GM13976 (cell line): ENCODE measurements at regions not wholly inside any gene's neighbourhood (a gene's known extent, or its start where the extent isn't known, plus 50 kb on each side); places are given as distances from the start of the nearest gene placed in this dataset.
A peak's percentile ranks its signal among the peaks of the same experiment; 100 is the strongest.

Experiments used
- DNase-seq: peaks from one replicate; pipeline ENCODE4 v3.0.0; 2012; ENCODE audit warnings: low spot score
- in situ Hi-C: fragments of 300-500 bp; cut with MboI; formaldehyde crosslinking; loops from one replicate; pipeline ENCODE4 v1.12.0; 2022; ENCODE audit warnings: low sequenced_read_pairs, mixed read lengths, inconsistent platforms; ENCODE audit not compliant: unreplicated experiment
- TF ChIP-seq, protein P1 (sequence below): IDR thresholded peaks from 2 replicates; pipeline ENCODE4 v1.5.1; 2012; ENCODE audit warnings: borderline replicate concordance, mild to moderate bottlenecking; ENCODE audit not compliant: insufficient read depth; ENCODE audit errors: extremely low read depth, missing control alignments, control extremely low read depth

GRCh38 chr1:201739492-201740085 is 89.4 kb upstream of the IPO9 start:
- DNase-seq, result peak; percentile 54
- in situ Hi-C loops, result no loop called here
- TF ChIP-seq, protein P1, sequence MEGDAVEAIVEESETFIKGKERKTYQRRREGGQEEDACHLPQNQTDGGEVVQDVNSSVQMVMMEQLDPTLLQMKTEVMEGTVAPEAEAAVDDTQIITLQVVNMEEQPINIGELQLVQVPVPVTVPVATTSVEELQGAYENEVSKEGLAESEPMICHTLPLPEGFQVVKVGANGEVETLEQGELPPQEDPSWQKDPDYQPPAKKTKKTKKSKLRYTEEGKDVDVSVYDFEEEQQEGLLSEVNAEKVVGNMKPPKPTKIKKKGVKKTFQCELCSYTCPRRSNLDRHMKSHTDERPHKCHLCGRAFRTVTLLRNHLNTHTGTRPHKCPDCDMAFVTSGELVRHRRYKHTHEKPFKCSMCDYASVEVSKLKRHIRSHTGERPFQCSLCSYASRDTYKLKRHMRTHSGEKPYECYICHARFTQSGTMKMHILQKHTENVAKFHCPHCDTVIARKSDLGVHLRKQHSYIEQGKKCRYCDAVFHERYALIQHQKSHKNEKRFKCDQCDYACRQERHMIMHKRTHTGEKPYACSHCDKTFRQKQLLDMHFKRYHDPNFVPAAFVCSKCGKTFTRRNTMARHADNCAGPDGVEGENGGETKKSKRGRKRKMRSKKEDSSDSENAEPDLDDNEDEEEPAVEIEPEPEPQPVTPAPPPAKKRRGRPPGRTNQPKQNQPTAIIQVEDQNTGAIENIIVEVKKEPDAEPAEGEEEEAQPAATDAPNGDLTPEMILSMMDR, result no peak

GRCh38 chr1:201740086-201740541 is 88.8 kb upstream of the IPO9 start:
- TF ChIP-seq, protein P1, result no peak
- in situ Hi-C loops, result no loop called here
- no peak for DNase-seq

DNA sequence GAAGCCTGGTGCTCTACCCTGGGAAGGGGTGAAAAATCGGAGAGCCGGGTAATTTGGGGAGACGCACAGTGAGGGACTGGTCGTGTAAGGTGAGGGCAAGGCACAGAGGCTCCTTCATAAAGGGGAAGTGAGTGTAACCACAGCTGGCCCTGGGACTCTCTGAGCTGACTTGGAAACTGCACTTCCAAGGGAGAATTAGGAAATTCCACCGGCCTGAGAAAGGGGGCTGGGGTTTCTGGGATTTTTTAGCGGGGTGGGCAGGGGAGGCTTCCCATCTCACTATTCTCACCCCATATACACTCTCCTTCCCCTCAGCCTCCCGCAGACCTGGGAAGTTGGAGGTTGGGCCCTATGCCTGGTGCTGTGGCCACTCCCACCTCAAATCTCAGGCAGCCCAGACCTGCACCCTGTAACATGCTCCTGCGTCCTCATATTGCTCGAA is 88.3 kb upstream of the IPO9 start:
- no peak for DNase-seq
- TF ChIP-seq, protein P1, result no peak
- in situ Hi-C loops, result no loop called here

DNA sequence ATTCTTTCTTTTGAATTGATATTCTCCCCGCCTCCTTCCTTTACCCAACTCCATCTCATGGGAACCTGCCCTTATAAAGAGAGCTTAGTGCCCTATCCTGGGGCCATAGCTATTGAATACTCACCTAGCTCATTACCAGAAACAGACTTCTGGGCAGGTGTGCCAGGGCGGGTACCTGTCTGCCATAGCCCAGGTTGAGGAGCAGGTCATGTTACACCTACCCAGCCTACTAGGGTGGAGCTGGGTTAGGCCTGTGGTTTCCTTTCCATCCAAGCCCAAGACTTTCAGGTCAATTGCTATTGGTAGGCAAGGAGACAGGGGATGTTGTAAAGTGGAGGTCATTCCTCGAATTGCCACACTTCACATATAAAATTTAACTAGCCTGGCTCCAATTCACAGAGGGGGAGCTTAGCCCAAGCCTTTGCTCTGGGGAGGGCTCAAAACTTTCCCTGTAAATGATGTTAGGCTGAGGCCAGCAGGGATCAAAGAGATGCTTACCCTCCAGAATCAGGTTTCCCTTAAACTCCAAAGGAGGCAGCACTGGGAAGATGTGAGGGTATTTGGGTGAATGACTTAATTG is 87.1 kb upstream of the IPO9 start:
- TF ChIP-seq, protein P1, result no peak
- in situ Hi-C loops, result no loop called here
- no peak for DNase-seq

GRCh38 chr1:201742476-201742875 is 86.5 kb upstream of the IPO9 start:
- TF ChIP-seq, protein P1, result no peak
- in situ Hi-C loops, result no loop called here
- no peak for DNase-seq

GRCh38 chr1:201742955-201743805 is 85.8 kb upstream of the IPO9 start:
- DNase-seq, result no peak
- TF ChIP-seq, protein P1, result no peak
- in situ Hi-C loops, result no loop called here
